B cell (primary cell): ENCODE measurements at regions not wholly inside any gene's neighbourhood (a gene's known extent, or its start where the extent isn't known, plus 50 kb on each side); places are given as distances from the start of the nearest gene placed in this dataset.

Experiments used
- EZH2 ChIP-seq: IDR thresholded peaks from 2 replicates; pipeline ENCODE4 v1.6.1; 2012; ENCODE audit warnings: borderline replicate concordance, low read depth, mild to moderate bottlenecking, moderate library complexity, low read length; ENCODE audit not compliant: insufficient read depth, poor library complexity, severe bottlenecking
- TF ChIP-seq, protein P1 (sequence below): fragments of 200-600 bp; IDR thresholded peaks from one replicate; pipeline ENCODE4 v1.8.0; 2022; ENCODE audit warnings: antibody characterized with exemption, mild to moderate bottlenecking

DNA sequence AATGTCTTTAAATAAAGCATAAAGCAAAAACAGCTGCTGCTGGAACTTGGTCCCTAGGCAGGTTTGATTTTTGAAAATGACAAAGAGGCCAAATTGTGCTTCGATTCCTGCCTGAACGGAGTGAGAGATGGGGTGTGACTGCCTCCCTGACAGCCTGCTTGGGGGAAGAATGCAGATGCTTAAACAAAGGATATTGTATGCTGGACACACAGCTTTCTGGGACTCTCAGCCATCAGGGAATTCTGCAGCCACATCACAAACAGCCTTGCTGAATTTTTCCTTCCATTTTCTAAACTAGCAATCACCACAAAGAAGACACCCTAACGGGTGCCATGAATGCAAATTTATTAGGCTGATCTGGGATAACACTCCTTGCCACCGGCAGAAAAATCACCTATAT, 83.9 kb upstream of the CPEB2 start:
- TF ChIP-seq, protein P1, sequence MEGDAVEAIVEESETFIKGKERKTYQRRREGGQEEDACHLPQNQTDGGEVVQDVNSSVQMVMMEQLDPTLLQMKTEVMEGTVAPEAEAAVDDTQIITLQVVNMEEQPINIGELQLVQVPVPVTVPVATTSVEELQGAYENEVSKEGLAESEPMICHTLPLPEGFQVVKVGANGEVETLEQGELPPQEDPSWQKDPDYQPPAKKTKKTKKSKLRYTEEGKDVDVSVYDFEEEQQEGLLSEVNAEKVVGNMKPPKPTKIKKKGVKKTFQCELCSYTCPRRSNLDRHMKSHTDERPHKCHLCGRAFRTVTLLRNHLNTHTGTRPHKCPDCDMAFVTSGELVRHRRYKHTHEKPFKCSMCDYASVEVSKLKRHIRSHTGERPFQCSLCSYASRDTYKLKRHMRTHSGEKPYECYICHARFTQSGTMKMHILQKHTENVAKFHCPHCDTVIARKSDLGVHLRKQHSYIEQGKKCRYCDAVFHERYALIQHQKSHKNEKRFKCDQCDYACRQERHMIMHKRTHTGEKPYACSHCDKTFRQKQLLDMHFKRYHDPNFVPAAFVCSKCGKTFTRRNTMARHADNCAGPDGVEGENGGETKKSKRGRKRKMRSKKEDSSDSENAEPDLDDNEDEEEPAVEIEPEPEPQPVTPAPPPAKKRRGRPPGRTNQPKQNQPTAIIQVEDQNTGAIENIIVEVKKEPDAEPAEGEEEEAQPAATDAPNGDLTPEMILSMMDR: no peak
- no peak for TF ChIP-seq EZH2
